GM06990 (cell line): ENCODE measurements at regions not wholly inside any gene's neighbourhood (a gene's known extent, or its start where the extent isn't known, plus 50 kb on each side); places are given as distances from the start of the nearest gene placed in this dataset.
"Not testable (repeated sequence)": the region's sequence is repeated elsewhere in the genome, so short reads cannot be mapped to it uniquely, and the experiment has no call there.

ENCODE experiments used
- DNase-seq: peaks from one replicate; pipeline ENCODE4 v3.0.0-alpha.2; 2011; ENCODE audit not compliant: insufficient read length; ENCODE audit errors: extremely low read depth
- H3K27me3 ChIP-seq: replicated peaks from 2 replicates; pipeline ENCODE4 v1.6.0; 2011; ENCODE audit warnings: low read length; ENCODE audit not compliant: control insufficient read depth, insufficient read depth
- H3K36me3 ChIP-seq: 2 replicates; pipeline ENCODE4 v1.5.1; 2011; ENCODE audit warnings: low read length; ENCODE audit not compliant: control insufficient read depth, insufficient read depth
- H3K4me3 ChIP-seq: replicated peaks from 2 replicates; pipeline ENCODE4 v1.5.1; 2011; ENCODE audit warnings: low read depth, mild to moderate bottlenecking, control low read depth, low read length
- CTCF ChIP-seq: IDR thresholded peaks from 2 replicates; pipeline ENCODE4 v1.5.1; 2011; ENCODE audit warnings: low read length, control low read depth, mild to moderate bottlenecking, inconsistent platforms; ENCODE audit not compliant: insufficient read depth, poor library complexity, severe bottlenecking

DNA sequence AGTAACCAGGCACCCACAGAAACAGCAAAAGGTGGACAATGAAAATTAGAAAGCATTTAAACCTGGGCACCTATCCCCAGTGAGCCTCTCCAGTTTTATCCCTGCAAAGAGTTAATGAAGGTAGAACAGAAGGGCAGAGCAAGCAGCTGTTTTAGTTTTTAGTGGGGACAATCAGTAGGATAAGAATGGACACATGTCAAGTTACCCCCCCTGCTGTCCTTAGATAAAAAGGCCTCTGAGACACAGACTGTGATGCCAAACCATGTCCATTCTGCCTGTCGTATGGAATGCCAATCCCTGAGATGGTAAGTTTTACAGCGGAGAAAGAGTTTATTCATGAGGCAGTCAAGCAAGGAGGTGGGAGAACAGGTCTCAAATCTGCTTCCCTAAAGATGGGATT lies 162.6 kb upstream of the AGR3 start:
- no peak for TF ChIP-seq CTCF
- Histone ChIP-seq H3K36me3 (no peaks in the 10 kb centered on the region), H3K4me3 (no peak overlapping the region), H3K27me3 (no peaks in the 10 kb centered on the region)
- no peak for DNase-seq

GRCh38 chr7:17044861-17045260 lies 163.1 kb upstream of the AGR3 start:
- no peak for DNase-seq
- Histone ChIP-seq H3K36me3 (no peaks in the 10 kb centered on the region), H3K4me3 (no peak overlapping the region), H3K27me3 (no peaks in the 10 kb centered on the region)
- TF ChIP-seq CTCF = no peak

DNA sequence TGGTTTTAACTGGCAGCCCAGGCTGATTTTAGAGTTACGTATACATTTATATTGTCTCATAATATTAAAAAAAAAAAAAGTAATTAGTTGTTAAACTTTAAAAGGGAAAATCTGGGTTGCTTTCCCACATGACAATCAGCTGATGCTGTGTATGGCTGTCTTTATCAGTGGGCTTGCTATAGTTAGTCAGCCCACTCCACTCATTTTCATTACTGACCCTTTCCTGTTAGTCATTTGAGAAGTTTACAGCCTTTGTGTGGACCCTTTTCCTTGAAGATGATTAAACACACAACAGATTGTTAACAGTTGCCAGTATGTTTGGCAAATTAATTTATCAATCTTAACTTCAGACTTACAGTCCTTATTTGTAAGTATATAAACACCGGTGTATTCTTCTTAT lies 164.5 kb upstream of the AGR3 start:
- Histone ChIP-seq H3K36me3 (no peaks in the 10 kb centered on the region), H3K27me3 (no peaks in the 10 kb centered on the region), H3K4me3 (no peak overlapping the region)
- no peak for DNase-seq
- no peak for TF ChIP-seq CTCF

- DNase-seq = no peak
- no peak overlapping the region for H3K4me3 ChIP-seq
- H3K36me3 ChIP-seq = no peaks in the 10 kb centered on the region
- TF ChIP-seq CTCF = no peak
- no peaks in the 10 kb centered on the region for H3K27me3 ChIP-seq
Measured at GRCh38 chr7:17046666-17047065, 164.9 kb upstream of the AGR3 start.

- H3K4me3 ChIP-seq, DNase-seq, H3K27me3 ChIP-seq, H3K36me3 ChIP-seq: not testable (repeated sequence)
Measured at GRCh38 chr7:17053164-17053563, 171.4 kb upstream of the AGR3 start.

- Histone ChIP-seq H3K36me3 (no peaks in the 10 kb centered on the region), H3K27me3 (no peaks in the 10 kb centered on the region), H3K4me3 (no peak overlapping the region)
- DNase-seq = no peak
- TF ChIP-seq CTCF = no peak
Measured at GRCh38 chr7:17054206-17054605, 172.4 kb upstream of the AGR3 start.
